MM.1S (cell line): ENCODE measurements at regions not wholly inside any gene's neighbourhood (a gene's known extent, or its start where the extent isn't known, plus 50 kb on each side); places are given as distances from the start of the nearest gene placed in this dataset.

Experiments used
- DNase-seq: peaks from one replicate; pipeline ENCODE4 v3.0.0-alpha.2; 2015
- H2AFZ ChIP-seq: fragments of 300-600 bp; sonication (generic); 2 replicates; pipeline ENCODE4 v1.6.0; 2016; ENCODE audit warnings: antibody characterized with exemption, low read length
- H3F3A ChIP-seq: fragments of 300-600 bp; sonication (generic); 2 replicates; pipeline ENCODE4 v1.6.1; 2016; ENCODE audit warnings: mild to moderate bottlenecking, antibody characterized with exemption, low read length, moderate library complexity, mixed read lengths; ENCODE audit not compliant: insufficient read depth
- H3K27ac ChIP-seq: fragments of 300-600 bp; sonication (generic); 2 replicates; pipeline ENCODE4 v1.5.1; 2016; ENCODE audit warnings: mild to moderate bottlenecking, low read length
- H3K27me3 ChIP-seq: fragments of 300-600 bp; sonication (generic); replicated peaks from 2 replicates; pipeline ENCODE4 v1.6.0; 2016; ENCODE audit warnings: low read length; ENCODE audit not compliant: insufficient read depth
- H3K36me3 ChIP-seq: fragments of 300-600 bp; sonication (generic); replicated peaks from 2 replicates; pipeline ENCODE4 v1.6.1; 2016; ENCODE audit warnings: mild to moderate bottlenecking, low read length, mixed read lengths; ENCODE audit not compliant: insufficient read depth
- H3K4me1 ChIP-seq: fragments of 300-600 bp; sonication (generic); 2 replicates; pipeline ENCODE4 v1.6.1; 2016; ENCODE audit warnings: low read length, mixed read lengths
- H3K4me2 ChIP-seq: fragments of 300-600 bp; sonication (generic); 2 replicates; pipeline ENCODE4 v1.6.0; 2016; ENCODE audit warnings: low read depth, low read length
- H3K4me3 ChIP-seq: fragments of 300-600 bp; sonication (generic); 2 replicates; pipeline ENCODE4 v1.5.1; 2016; ENCODE audit warnings: low read length, mixed read lengths
- H3K79me2 ChIP-seq: fragments of 300-600 bp; sonication (generic); 2 replicates; pipeline ENCODE4 v1.6.1; 2016; ENCODE audit warnings: mixed run types, low read length, mixed read lengths
- H3K9ac ChIP-seq: fragments of 300-600 bp; sonication (generic); 2 replicates; pipeline ENCODE4 v1.6.1; 2016; ENCODE audit warnings: low read length, mixed read lengths
- H3K9me2 ChIP-seq: fragments of 300-600 bp; sonication (generic); replicated peaks from 2 replicates; pipeline ENCODE4 v1.6.1; 2016; ENCODE audit warnings: mild to moderate bottlenecking, low read length, mixed read lengths; ENCODE audit not compliant: insufficient read depth
- H3K9me3 ChIP-seq: fragments of 300-600 bp; sonication (generic); replicated peaks from 2 replicates; pipeline ENCODE4 v1.6.1; 2016; ENCODE audit warnings: mild to moderate bottlenecking, low read length, mixed read lengths; ENCODE audit not compliant: insufficient read depth
- H4K20me1 ChIP-seq: fragments of 300-600 bp; sonication (generic); 2 replicates; pipeline ENCODE4 v1.6.1; 2016; ENCODE audit warnings: mild to moderate bottlenecking, low read length, moderate library complexity, mixed read lengths; ENCODE audit not compliant: insufficient read depth
- CTCF ChIP-seq: fragments of 300-600 bp; sonication (generic); IDR thresholded peaks from 2 replicates; pipeline ENCODE4 v1.5.1; 2016; ENCODE audit warnings: antibody characterized with exemption, low read length, mixed read lengths
- EZH2 ChIP-seq: fragments of 300-600 bp; sonication (generic); optimal IDR thresholded peaks from 2 replicates; pipeline ENCODE3; 2017; ENCODE audit warnings: low read depth, mild to moderate bottlenecking, antibody characterized with exemption, low read length, mixed read lengths
- EZH2phosphoT487 ChIP-seq: fragments of 300-600 bp; sonication (generic); IDR thresholded peaks from 2 replicates; pipeline ENCODE4 v1.6.1; 2018; ENCODE audit warnings: antibody characterized with exemption, low read length

- H3K9ac ChIP-seq, result no peak overlapping the region
These were observed 188.2 kb upstream of the FGGY start for GRCh38 chr1:59108481-59109317.

DNA sequence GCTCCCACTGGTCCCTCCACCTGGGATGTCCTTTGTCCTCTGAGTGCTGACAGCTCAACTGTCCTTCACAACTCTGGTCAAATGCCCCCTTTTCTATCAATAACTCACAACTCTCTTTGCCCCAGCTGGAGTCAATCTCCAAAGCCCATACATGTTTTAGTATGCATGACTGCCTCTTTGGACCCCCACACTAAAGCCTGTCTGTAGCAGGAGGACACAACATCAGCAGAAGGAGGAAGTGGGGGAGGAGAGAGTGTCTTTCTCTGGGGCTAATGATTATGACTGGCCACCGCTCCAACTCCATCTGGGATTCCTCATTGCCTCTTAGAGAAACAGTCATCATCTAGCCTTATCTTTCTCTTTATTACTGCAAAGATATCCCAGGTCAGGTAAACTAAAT lies 186.6 kb upstream of the FGGY start:
- TF ChIP-seq EZH2phosphoT487 (no peak), CTCF (no peak), EZH2 (no peak)
- Histone ChIP-seq H4K20me1 (no peaks in the 10 kb centered on the region), H3K27ac (no peak overlapping the region), H3K79me2 (no peaks in the 10 kb centered on the region), H3F3A (no peaks in the 10 kb centered on the region), H3K4me3 (no peak overlapping the region), H3K4me2 (no peak overlapping the region), H3K9ac (no peak overlapping the region), H3K9me2 (no peaks in the 10 kb centered on the region), H3K36me3 (no peaks in the 10 kb centered on the region), H3K9me3 (no peaks in the 10 kb centered on the region), H3K4me1 (no peaks in the 10 kb centered on the region), H3K27me3 (no peaks in the 10 kb centered on the region), H2AFZ (no peak overlapping the region)
- no peak for DNase-seq

More at GRCh38 chr1:59108481-59109317, 188.2 kb upstream of the FGGY start:
- H3K36me3 ChIP-seq, result no peaks in the 10 kb centered on the region
- TF ChIP-seq EZH2 (no peak), EZH2phosphoT487 (no peak), CTCF (no peak)
- no peaks in the 10 kb centered on the region for H3K9me3 ChIP-seq
- no peaks in the 10 kb centered on the region for H4K20me1 ChIP-seq
- H3F3A ChIP-seq, result no peaks in the 10 kb centered on the region
- H3K9me2 ChIP-seq, result no peaks in the 10 kb centered on the region
- DNase-seq, result no peak
- H3K27ac ChIP-seq, result no peak overlapping the region
- H3K4me1 ChIP-seq, result no peaks in the 10 kb centered on the region
- no peaks in the 10 kb centered on the region for H3K27me3 ChIP-seq
- H3K4me3 ChIP-seq, result no peak overlapping the region
- H3K4me2 ChIP-seq, result no peak overlapping the region
- no peaks in the 10 kb centered on the region for H3K79me2 ChIP-seq
- no peak overlapping the region for H2AFZ ChIP-seq

GRCh38 chr1:59113876-59114457 lies 182.9 kb upstream of the FGGY start:
- Histone ChIP-seq H3K27ac (no peak overlapping the region), H3K79me2 (no peaks in the 10 kb centered on the region), H3K9me2 (no peaks in the 10 kb centered on the region), H3K36me3 (no peaks in the 10 kb centered on the region), H3K9ac (no peak overlapping the region), H4K20me1 (no peaks in the 10 kb centered on the region), H2AFZ (no peak overlapping the region), H3K4me1 (no peaks in the 10 kb centered on the region), H3K4me3 (no peak overlapping the region), H3F3A (no peaks in the 10 kb centered on the region), H3K27me3 (no peaks in the 10 kb centered on the region), H3K4me2 (no peak overlapping the region), H3K9me3 (no peaks in the 10 kb centered on the region)
- DNase-seq, result no peak
- TF ChIP-seq EZH2 (no peak), CTCF (no peak), EZH2phosphoT487 (no peak)
